Neural cell (in vitro differentiated cells): ENCODE measurements at regions not wholly inside any gene's neighbourhood (a gene's known extent, or its start where the extent isn't known, plus 50 kb on each side); places are given as distances from the start of the nearest gene placed in this dataset.

ENCODE experiments used
- CTCF ChIP-seq: fragments of 450-650 bp; IDR thresholded peaks from 2 replicates; pipeline ENCODE4 v1.5.1; 2014; ENCODE audit warnings: antibody characterized with exemption, mild to moderate bottlenecking, moderate library complexity; ENCODE audit not compliant: poor library complexity, severe bottlenecking
- EP300 ChIP-seq: fragments of 450-650 bp; conservative IDR thresholded peaks from 2 replicates; pipeline ENCODE4 v1.6.1; 2014; ENCODE audit warnings: antibody characterized with exemption, mild to moderate bottlenecking, moderate library complexity; ENCODE audit not compliant: poor library complexity, severe bottlenecking
- EZH2 ChIP-seq: fragments of 200-600, 300-800 bp; shearing (Covaris generic), sonication (generic); IDR thresholded peaks from 2 replicates; pipeline ENCODE4 v1.6.1; 2014; ENCODE audit warnings: antibody characterized with exemption, low read length, borderline replicate concordance, mild to moderate bottlenecking; ENCODE audit not compliant: insufficient read depth, poor library complexity, severe bottlenecking
- MXI1 ChIP-seq: fragments of 450-650 bp; conservative IDR thresholded peaks from 2 replicates; pipeline ENCODE4 v1.6.1; 2014; ENCODE audit warnings: antibody characterized with exemption, mild to moderate bottlenecking; ENCODE audit not compliant: poor library complexity, severe bottlenecking
- POLR2AphosphoS5 ChIP-seq: IDR thresholded peaks from 2 replicates; pipeline ENCODE4 v1.6.1; 2012
- RAD21 ChIP-seq: fragments of 450-650 bp; conservative IDR thresholded peaks from 2 replicates; pipeline ENCODE4 v1.6.1; 2014; ENCODE audit warnings: antibody characterized with exemption, mild to moderate bottlenecking, moderate library complexity
- REST ChIP-seq: IDR thresholded peaks from 2 replicates; pipeline ENCODE4 v1.6.1; 2012; ENCODE audit warnings: borderline replicate concordance
- SMC3 ChIP-seq: fragments of 450-650 bp; conservative IDR thresholded peaks from 2 replicates; pipeline ENCODE4 v1.6.1; 2014; ENCODE audit warnings: antibody characterized with exemption, mild to moderate bottlenecking, moderate library complexity; ENCODE audit not compliant: poor library complexity
- TAF1 ChIP-seq: IDR thresholded peaks from 2 replicates; pipeline ENCODE4 v1.6.1; 2012; ENCODE audit warnings: low read depth

GRCh38 chr22:48561676-48562075, 1266.0 kb downstream of the BRD1 start:
- no peak for TF ChIP-seq CTCF
- TF ChIP-seq RAD21 = no peak
- no peak for TF ChIP-seq EP300
- no peak for TF ChIP-seq EZH2
- TF ChIP-seq SMC3 = no peak
- no peak for TF ChIP-seq TAF1
- TF ChIP-seq REST = no peak
- no peak for TF ChIP-seq POLR2AphosphoS5
- TF ChIP-seq MXI1 = no peak
